ENCODE measurements at regions not wholly inside any gene's neighbourhood (a gene's known extent, or its start where the extent isn't known, plus 50 kb on each side); places are given as distances from the start of the nearest gene placed in this dataset.
A peak's percentile ranks its signal among the peaks of the same experiment; 100 is the strongest.

DNA sequence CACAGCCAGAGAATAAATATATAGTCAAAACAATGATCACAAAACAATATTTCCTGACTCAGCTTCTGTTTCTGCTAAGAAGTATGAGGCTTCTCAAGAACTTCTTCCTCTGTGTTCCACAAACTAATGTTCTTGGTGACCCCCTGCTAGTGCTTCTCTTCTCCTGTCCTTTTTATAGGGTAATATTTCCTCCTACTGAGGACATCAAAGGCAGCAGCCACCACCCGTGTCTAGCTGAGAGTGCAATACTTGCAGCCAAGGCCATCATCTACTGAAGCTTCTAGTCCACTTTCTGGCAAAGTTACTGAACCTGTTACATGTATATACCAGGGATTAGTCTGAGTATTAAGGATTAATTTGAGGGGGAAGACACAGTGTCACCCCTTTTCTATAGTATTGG lies 83.7 kb upstream of the SLC12A2 start:
- Histone ChIP-seq H3K27ac (no peak overlapping the region), H3K4me3 (replicated peaks in 1 of 3) (no peak overlapping the region), H3K9me3 (no peaks in the 10 kb centered on the region), H3K27me3 (no peaks in the 10 kb centered on the region), H3K36me3 (no peaks in the 10 kb centered on the region), H3K4me1 (peaks cover 8 to 16% of the 10 kb centered on the region in 2 donors)
- DNase-seq, result no peak
- TF ChIP-seq POLR2A (IDR thresholded peaks at IDR 0.05), result no peak
- TF ChIP-seq, protein P1, sequence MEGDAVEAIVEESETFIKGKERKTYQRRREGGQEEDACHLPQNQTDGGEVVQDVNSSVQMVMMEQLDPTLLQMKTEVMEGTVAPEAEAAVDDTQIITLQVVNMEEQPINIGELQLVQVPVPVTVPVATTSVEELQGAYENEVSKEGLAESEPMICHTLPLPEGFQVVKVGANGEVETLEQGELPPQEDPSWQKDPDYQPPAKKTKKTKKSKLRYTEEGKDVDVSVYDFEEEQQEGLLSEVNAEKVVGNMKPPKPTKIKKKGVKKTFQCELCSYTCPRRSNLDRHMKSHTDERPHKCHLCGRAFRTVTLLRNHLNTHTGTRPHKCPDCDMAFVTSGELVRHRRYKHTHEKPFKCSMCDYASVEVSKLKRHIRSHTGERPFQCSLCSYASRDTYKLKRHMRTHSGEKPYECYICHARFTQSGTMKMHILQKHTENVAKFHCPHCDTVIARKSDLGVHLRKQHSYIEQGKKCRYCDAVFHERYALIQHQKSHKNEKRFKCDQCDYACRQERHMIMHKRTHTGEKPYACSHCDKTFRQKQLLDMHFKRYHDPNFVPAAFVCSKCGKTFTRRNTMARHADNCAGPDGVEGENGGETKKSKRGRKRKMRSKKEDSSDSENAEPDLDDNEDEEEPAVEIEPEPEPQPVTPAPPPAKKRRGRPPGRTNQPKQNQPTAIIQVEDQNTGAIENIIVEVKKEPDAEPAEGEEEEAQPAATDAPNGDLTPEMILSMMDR (IDR thresholded peaks at IDR 0.05), result no peak
- 81 to 94% methylated on average over 1 of the region's 1 CpG for WGBS, 2 donors
- intact Hi-C loops (cut with DNase I), result no loop called here

DNA sequence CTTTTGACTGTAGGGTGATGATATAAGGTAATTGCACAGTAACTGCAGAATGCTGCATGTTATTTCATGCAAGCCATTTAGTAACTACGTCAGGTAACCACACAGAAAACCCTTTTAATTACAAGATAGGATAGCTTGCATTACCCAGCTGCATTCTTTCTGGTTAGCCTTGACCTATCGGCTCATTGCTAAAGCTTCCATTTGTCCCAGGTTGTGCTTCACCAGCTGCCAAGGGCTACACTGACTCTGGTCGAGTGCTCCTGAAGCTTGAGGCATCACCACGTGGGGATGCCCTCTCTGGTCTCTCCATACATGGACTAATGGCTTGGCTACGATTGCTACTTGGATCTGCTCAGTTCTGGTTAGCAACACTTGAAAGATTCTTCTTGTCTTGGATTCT lies 81.1 kb upstream of the SLC12A2 start:
- no peak overlapping the region for H3K27ac ChIP-seq
- no peaks in the 10 kb centered on the region for H3K36me3 ChIP-seq
- H3K4me1 ChIP-seq, result peaks cover 7 to 8% of the 10 kb centered on the region in 2 donors
- H3K4me3 ChIP-seq (replicated peaks in 1 of 3), result no peak overlapping the region
- 57 to 64% methylated on average over 5 of the region's 5 CpGs for WGBS, 2 donors
- intact Hi-C loops (cut with DNase I), result no loop called here
- DNase-seq, result peak; percentile 34 to 76
- H3K9me3 ChIP-seq, result no peaks in the 10 kb centered on the region
- no peak for TF ChIP-seq POLR2A (IDR thresholded peaks at IDR 0.05)
- TF ChIP-seq, protein P1 (IDR thresholded peaks at IDR 0.05), result no peak
- H3K27me3 ChIP-seq, result no peaks in the 10 kb centered on the region

DNA sequence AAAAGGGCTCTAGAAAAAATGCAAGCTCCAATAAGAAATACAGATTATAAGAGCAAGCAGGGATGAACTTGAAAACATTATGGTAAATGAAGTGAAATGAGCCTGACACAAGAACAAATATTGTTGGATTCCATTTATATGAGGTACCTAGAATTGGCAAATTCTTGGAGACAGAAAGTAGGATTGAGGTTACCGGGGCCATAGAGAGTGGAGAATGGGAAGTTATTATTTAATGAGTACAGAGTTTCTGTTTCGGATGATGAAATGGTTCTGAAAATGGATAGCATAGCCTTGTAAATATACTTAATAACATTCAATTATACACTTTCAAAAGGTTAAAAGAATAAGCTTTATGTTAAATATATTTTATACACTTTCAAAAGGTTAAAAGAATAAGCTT lies 75.6 kb upstream of the SLC12A2 start:
- no peak overlapping the region for H3K4me3 ChIP-seq (replicated peaks in 1 of 3)
- 91 to 95% methylated on average over 2 of the region's 2 CpGs for WGBS, 2 donors
- TF ChIP-seq POLR2A (IDR thresholded peaks at IDR 0.05), result no peak
- TF ChIP-seq, protein P1 (IDR thresholded peaks at IDR 0.05), result no peak
- no peak for DNase-seq
- H3K9me3 ChIP-seq, result no peaks in the 10 kb centered on the region
- intact Hi-C loops (cut with DNase I), result no loop called here
- H3K27ac ChIP-seq, result no peak overlapping the region
- no peaks in the 10 kb centered on the region for H3K36me3 ChIP-seq
- no peaks in the 10 kb centered on the region for H3K4me1 ChIP-seq
- H3K27me3 ChIP-seq, result no peaks in the 10 kb centered on the region

GRCh38 chr5:128009403-128009802 lies 74.2 kb upstream of the SLC12A2 start:
- H3K9me3 ChIP-seq, result no peaks in the 10 kb centered on the region
- no peaks in the 10 kb centered on the region for H3K36me3 ChIP-seq
- no peak overlapping the region for H3K27ac ChIP-seq
- no peak for TF ChIP-seq POLR2A (IDR thresholded peaks at IDR 0.05)
- TF ChIP-seq, protein P1 (IDR thresholded peaks at IDR 0.05), result no peak
- H3K27me3 ChIP-seq, result no peaks in the 10 kb centered on the region
- H3K4me1 ChIP-seq, result no peaks in the 10 kb centered on the region
- no peak overlapping the region for H3K4me3 ChIP-seq (replicated peaks in 1 of 3)
- no peak for DNase-seq
- intact Hi-C loops (cut with DNase I), result no loop called here

DNA sequence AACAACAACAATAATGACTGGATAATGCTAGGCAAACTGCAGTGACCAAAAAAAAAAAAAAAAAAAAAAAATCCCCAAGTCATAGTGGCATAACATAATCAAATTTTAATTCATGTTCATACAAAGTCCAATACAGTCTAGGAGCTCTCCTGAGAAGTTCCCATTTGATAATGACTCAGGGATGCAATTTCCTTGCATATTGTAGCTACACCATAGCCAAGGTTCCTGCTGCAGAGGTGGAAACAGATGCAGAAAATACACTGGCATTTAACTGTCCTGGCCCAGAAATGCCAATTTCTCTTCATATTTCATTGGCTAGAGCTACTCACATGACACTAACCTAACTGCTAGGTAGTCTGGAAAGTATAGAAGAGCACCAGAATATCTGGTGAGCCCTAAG lies 72.2 kb upstream of the SLC12A2 start:
- intact Hi-C loops (cut with DNase I), result no loop called here
- Histone ChIP-seq H3K36me3 (no peaks in the 10 kb centered on the region), H3K27ac (no peak overlapping the region), H3K27me3 (no peaks in the 10 kb centered on the region), H3K4me1 (no peaks in the 10 kb centered on the region), H3K4me3 (replicated peaks in 1 of 3) (no peak overlapping the region), H3K9me3 (no peaks in the 10 kb centered on the region)
- no peak for DNase-seq
- TF ChIP-seq, protein P1 (IDR thresholded peaks at IDR 0.05), result no peak
- no peak for TF ChIP-seq POLR2A (IDR thresholded peaks at IDR 0.05)

All from thyroid gland (tissue), 4 donors.